GM18858 (cell line): ENCODE measurements at regions not wholly inside any gene's neighbourhood (a gene's known extent, or its start where the extent isn't known, plus 50 kb on each side); places are given as distances from the start of the nearest gene placed in this dataset.
"Not testable (repeated sequence)": the region's sequence is repeated elsewhere in the genome, so short reads cannot be mapped to it uniquely, and the experiment has no call there.

Experiments used
- ATAC-seq: cut with Tn5 transposase; IDR thresholded peaks from one replicate; pipeline ENCODE4 v1.9.1; 2021; ENCODE audit not compliant: unreplicated experiment

DNA sequence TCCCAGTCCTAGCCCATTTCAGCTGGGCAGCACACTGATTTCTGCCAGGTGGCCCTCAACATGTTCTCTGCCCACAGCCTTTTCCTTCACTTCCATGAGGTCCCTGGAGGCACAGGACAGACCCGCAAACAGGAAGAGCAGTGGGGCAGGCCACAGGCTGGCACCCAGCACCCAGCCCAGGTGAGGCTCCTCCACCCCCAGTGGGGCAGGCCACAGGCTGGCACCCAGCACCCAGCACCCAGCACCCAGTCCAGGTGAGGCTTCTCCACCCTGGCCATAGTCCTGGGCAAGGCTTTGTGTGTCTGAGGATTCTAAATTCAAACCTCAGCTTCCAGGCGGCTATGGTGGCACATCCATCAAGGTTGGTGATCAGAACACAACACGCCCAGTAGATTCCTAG, 1413.0 kb downstream of the BRD1 start:
- ATAC-seq = no peak

GRCh38 chr22:48412931-48413330, 1414.7 kb downstream of the BRD1 start:
- ATAC-seq = not testable (repeated sequence)

GRCh38 chr22:48410536-48410935, 1417.1 kb downstream of the BRD1 start:
- no peak for ATAC-seq

DNA sequence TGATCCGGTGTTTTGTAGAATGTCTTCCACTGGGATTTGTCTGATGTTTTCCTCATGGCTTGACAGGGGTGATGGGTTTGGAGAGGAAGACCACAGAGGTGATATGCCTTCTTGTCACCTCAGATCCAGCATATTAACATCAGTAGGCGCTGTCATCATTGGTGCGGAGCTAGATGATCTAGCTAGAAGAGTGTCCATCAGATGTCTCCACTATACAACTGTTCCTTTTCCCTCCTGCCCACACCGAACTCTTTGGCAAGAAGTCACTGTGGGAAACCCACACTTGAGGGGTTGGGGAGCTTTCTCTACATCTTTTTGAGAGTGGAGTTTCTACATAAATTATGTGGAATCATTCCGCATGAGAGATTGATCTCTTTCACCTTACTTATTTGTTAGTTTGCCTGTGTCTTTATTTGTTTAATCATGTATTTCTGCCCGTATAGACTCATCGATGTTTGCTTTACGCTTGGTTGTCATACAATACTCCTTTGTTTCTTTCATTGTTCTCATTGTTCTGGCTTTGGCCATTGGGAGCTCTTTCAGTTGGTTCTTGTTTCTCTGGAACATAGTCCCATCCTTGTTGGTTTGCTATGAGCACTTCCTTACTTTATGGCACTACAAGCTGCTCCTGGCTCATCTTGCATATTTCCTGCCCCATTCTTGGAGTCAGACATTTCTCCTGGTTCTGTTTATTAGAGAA, 1420.3 kb downstream of the BRD1 start:
- ATAC-seq = no peak

- ATAC-seq = no peak
Measured at GRCh38 chr22:48406161-48406560, 1421.5 kb downstream of the BRD1 start.

DNA sequence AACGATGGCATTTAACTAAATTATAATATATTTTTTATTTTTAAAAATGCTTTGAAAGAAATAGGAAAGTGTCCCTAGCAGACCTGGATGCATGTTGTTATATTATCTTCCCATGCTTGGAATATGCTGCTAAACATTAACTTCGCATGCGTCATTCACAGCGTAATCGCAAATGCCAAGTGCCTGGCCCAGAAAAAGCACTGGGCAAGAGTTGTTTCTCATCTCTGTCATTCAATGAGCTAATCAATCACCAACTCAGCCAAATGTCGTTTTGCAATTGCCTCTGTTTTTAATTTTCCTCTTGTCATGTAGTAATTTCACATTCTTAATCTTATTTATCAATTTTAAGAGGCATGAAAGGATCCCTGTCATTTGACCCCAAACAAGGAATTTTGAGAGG, 1421.9 kb downstream of the BRD1 start:
- no peak for ATAC-seq

DNA sequence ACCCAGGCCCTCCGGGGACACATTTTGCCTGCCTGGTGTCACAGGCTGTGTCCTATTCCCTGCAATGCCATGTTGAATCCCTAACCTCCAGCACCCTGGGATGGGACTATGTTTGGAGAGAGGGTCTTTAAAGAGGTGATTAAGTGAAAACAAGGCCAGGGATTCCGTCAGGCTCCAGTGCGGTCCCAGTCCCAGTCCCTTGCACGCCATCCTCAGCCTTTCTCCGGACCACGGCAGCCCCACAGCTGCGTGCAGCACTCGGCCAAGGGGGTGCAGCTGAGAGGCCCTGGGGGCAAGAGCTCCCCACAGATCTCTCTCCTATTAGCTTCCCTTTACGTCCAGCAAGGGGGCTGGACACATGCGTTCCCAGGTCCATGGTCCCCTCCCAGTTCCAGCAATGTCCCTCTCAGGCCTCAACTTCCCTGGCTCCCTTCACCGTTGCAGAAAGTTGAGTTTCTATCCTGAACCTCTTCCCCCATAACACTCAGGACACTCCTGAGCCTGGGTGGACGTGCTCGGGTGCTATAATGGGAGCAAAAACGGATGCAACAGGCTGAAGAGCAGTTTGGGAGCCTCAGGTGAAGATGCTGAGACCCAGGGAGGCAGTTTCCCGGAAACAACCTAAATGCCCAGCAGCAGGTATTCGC, 1422.7 kb downstream of the BRD1 start:
- ATAC-seq = no peak

DNA sequence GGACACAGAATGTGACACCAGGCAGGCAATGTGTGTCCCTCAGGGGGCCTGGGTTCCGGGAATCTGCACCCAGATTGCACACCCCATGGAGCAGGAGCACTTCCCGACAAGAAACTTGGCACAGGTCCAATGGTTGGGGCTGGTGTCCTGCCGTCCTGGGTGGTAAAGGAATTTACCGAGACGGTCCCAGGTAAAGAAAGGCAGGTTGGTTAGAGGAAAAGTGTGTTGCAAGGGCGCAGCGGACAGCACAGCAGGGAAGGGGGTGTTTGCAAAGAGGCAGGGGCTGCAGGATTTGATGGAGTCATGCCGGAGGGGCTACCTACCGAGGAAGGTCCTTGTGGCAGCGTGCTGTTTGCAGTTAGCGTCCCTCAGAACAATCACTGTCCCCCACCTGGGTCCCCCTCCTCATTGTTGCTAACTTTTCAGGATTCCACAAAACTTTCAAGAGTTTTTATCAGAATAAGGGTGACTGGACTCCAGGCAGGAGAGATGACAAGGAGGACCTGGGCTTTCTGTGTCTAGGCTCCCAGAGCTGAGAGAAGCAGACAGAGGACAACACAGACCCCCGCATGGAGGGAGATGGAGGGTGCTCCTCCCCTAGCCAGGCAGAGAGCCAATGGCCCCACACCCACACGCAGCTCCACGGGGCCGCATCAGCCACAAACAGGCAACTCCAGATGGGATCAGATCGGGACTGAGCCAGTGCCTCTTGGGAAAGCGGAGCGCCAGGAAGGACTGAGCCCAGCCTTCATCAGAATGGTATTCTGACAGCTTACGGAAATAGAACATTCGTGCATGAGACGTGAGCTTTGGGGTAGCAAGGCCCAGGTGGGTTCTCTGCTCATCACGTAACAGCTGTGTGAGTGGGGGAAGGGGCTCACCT, 1423.9 kb downstream of the BRD1 start:
- ATAC-seq = no peak

- no peak for ATAC-seq
Measured at GRCh38 chr22:48402591-48403031, 1425.1 kb downstream of the BRD1 start.

- ATAC-seq = not testable (repeated sequence)
Measured at GRCh38 chr22:48401523-48401922, 1426.2 kb downstream of the BRD1 start.

DNA sequence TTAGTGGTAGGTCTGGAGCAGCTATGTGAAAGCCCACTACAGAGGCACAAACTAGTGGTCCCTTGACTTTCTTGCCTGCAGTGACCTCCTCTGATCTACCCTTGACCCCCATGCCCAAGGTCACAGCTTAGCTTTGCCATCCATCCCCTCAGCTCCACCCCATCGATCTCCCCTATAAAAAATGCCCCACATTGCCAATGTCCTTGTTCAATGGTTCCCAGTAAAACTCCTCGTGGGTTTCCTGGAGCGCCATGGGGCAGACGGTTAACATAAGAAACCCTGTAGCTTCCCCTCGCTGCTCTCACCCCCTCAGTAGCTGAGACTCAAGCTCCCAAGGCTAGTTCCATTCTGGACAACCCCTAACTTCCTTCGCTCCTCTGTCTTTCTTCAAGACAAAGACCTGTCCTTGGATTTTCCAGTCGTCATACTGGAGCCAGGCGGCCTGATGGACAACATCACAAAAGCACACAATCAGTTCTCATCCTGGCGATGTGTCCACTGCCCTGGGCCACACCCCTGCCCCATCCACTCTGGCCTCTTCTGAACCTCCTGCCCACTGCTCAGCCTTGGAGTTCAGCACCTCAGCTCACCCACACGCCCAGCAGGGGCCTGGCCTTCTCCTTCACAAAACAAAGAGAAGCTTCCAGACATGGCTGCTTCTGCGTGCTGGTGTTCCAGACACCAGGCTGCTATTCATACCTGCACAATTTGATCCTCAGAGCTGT, 1429.3 kb downstream of the BRD1 start:
- no peak for ATAC-seq

GRCh38 chr22:48397531-48398180, 1430.0 kb downstream of the BRD1 start:
- ATAC-seq = no peak

- ATAC-seq = no peak
Measured at GRCh38 chr22:48396785-48397530, 1430.7 kb downstream of the BRD1 start.

DNA sequence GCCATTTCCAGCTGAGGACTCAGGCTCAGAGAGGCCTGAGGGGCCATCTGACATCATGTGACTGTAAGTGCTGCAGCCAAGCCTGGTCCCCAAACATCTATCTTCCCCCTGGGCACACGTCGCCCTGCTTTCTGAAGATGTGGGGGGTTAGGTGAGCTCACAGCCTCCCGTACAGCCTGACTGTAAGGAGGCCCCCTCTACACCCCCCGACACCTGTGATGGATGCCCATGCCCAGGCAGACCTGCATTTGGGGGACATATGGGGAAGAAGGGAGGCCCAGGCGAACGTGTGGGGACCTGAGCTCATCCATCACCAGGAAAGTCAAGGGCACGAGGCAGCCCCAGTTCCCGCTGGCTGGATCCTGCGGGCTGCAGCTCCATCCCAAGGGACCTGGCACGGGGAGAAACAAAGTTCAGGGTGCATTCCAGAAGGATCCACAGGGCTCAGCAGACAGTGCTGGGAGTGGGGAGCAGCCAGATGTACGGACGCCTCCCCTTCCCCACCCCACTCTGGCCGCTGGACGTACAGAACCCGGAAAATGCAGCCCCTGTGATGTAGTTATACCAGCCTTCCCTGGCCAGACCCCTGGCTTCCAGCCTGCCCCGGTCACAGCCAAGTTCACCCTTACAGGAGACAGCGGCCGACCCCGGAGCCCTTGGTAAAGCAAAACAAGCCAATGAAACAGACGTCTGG, 1431.4 kb downstream of the BRD1 start:
- no peak for ATAC-seq

- ATAC-seq = no peak
Measured at GRCh38 chr22:48395201-48395600, 1432.5 kb downstream of the BRD1 start.

DNA sequence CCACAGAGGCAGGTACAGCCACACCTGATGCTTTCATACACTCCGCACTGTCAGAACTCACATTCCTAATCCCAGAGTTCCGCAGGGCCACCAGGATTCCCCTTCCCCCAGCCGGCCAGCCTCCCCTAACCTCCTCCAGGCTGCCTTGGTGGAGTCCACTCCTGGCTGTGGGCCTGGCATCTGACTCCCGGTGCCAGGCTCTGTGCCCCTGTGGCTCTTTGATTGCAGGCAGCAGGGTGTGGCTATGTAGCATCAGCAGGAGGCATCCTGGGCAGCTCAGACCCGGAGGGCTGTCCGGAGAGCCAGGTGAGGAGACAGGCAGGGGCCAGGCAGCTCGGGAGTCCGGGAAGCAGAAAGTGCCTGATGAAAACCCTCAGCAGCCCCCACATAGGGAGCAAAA, 1432.9 kb downstream of the BRD1 start:
- ATAC-seq = no peak

- no peak for ATAC-seq
Measured at GRCh38 chr22:48393885-48394284, 1433.8 kb downstream of the BRD1 start.

- ATAC-seq = no peak
Measured at GRCh38 chr22:48393041-48393370, 1434.7 kb downstream of the BRD1 start.

DNA sequence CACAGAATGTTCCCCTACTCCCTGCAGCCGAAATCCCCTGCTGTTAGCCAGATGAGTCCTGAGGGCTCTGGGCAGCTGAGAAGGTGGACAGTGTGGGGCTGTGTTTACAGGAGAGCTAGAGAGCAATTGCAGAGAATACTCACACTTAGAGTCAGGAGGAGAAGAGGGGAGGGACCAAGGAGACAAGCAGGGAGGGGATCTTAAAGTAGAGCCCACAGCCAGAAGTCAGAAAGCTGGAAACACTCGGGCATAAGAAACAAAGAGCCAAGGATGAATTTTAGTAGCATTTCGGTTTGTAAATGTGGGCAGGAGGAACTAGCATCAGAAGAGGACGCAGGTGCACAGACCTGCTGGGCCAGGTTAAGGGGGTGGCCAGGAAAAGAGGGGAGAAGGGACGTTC, 1435.9 kb downstream of the BRD1 start:
- ATAC-seq = no peak
